ENCODE measurements at regions not wholly inside any gene's neighbourhood (a gene's known extent, or its start where the extent isn't known, plus 50 kb on each side); places are given as distances from the start of the nearest gene placed in this dataset.

DNA sequence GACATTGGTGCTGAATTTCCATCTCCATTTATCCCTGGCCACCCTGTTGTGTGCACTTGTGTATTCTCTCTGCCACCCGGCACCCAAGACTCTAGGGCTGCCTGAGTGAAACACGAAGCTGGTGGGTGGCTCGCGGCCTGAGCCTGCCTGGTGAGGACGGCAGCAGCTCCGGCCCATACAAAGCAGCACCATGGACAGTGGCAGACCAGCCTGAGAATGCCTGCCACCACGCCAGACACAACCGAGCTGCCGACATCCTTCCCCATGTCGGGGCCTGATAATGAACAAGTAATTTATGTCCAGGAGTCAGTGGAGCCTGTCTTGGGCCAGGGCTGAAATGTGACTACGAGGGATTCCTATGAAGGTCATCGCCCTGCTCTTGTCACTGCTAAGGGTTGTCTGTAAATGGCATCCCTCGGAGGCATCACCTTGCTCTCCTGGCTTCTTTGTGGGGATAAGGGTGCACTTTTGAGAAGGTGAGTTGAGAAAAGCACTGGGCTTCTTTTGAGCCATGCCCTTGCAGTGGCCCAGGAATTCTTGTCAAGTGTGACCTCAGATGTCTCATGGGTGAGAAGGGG is 175.7 kb downstream of the MELK start:
- Histone ChIP-seq H3K27ac (no peak overlapping the region), H3K4me3 (no peak overlapping the region), H3K4me1 (replicated peaks in 1 of 2) (no peaks in the 10 kb centered on the region), H3K9me3 (replicated peaks in 1 of 3) (no peaks in the 10 kb centered on the region), H3K27me3 (peaks cover 3% of the 10 kb centered on the region), H3K36me3 (replicated peaks in 1 of 2) (no peaks in the 10 kb centered on the region)
- peak in 6 of 7 donors; percentile 51 to 62 (median 54) for DNase-seq
- TF ChIP-seq POLR2A (IDR thresholded peaks at IDR 0.05), result no peak
- TF ChIP-seq, protein P1, sequence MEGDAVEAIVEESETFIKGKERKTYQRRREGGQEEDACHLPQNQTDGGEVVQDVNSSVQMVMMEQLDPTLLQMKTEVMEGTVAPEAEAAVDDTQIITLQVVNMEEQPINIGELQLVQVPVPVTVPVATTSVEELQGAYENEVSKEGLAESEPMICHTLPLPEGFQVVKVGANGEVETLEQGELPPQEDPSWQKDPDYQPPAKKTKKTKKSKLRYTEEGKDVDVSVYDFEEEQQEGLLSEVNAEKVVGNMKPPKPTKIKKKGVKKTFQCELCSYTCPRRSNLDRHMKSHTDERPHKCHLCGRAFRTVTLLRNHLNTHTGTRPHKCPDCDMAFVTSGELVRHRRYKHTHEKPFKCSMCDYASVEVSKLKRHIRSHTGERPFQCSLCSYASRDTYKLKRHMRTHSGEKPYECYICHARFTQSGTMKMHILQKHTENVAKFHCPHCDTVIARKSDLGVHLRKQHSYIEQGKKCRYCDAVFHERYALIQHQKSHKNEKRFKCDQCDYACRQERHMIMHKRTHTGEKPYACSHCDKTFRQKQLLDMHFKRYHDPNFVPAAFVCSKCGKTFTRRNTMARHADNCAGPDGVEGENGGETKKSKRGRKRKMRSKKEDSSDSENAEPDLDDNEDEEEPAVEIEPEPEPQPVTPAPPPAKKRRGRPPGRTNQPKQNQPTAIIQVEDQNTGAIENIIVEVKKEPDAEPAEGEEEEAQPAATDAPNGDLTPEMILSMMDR (IDR thresholded peaks at IDR 0.05), result no peak
- 7 to 19% (median 11%) methylated on average over 11 to 13 of the region's 13 CpGs for WGBS, 4 donors
- intact Hi-C loops (cut with DNase I), result no loop called here

DNA sequence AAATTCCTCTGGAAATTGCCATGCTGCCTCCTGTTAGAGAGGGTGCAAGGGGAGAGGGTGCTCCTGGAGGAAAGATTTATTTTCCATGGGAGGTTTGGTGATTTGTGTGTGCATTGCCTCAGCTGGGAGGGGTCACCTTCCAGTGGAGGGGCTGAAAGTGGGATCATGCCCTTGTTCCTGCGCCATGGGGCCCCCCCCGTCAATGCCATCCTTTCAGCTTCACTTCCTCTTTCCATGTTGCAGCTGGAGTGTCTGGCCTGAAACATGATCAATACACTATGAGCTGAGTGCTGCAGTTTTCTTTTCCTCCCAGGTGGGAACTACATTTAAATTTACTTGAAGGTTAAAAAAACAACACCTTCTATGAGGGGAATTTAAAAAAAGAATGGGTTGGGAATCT is 176.8 kb downstream of the MELK start:
- TF ChIP-seq POLR2A (IDR thresholded peaks at IDR 0.05), result no peak
- TF ChIP-seq, protein P1 (IDR thresholded peaks at IDR 0.05), result no peak
- Histone ChIP-seq H3K4me3 (no peak overlapping the region), H3K4me1 (replicated peaks in 1 of 2) (no peaks in the 10 kb centered on the region), H3K27me3 (peaks cover 3% of the 10 kb centered on the region), H3K36me3 (replicated peaks in 1 of 2) (no peaks in the 10 kb centered on the region), H3K27ac (no peak overlapping the region), H3K9me3 (replicated peaks in 1 of 3) (no peaks in the 10 kb centered on the region)
- DNase-seq, result no peak
- intact Hi-C loops (cut with DNase I), result no loop called here
- 30 to 51% (median 39%) methylated on average over 1 to 2 of the region's 2 CpGs for WGBS, 4 donors

DNA sequence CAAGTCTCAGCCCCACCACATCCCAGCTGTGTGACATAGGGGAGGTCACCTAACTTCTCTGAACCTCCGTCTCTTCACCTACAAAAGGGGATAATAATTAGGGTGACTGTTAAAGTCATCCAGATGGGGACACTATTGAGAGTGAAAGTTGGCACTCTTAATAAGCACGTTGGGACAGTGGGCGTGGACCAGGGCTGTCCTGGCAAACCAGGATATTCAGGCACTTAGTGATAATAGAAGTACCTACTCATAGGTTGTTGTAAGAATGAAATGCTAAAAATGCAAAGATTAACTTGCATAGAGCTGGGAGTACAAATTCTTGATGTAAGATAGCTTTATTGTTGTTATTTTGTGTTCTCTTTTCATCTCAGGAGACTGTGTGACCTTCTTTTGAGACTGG is 177.9 kb downstream of the MELK start:
- Histone ChIP-seq H3K36me3 (replicated peaks in 1 of 2) (no peaks in the 10 kb centered on the region), H3K27ac (no peak overlapping the region), H3K4me3 (no peak overlapping the region), H3K27me3 (peaks cover 3% of the 10 kb centered on the region), H3K9me3 (replicated peaks in 1 of 3) (no peaks in the 10 kb centered on the region), H3K4me1 (replicated peaks in 1 of 2) (no peaks in the 10 kb centered on the region)
- no peak for DNase-seq
- TF ChIP-seq, protein P1 (IDR thresholded peaks at IDR 0.05), result no peak
- TF ChIP-seq POLR2A (IDR thresholded peaks at IDR 0.05), result no peak
- intact Hi-C loops (cut with DNase I), result loop anchor here in 1 of 2 donors (10.0 kb wide), 1 partner anchor 56 kb away; no protein-coding TSS in a partner anchor
- WGBS, 4 donors, result 64 to 76% (median 72%) methylated on average over 3 of the region's 3 CpGs

DNA sequence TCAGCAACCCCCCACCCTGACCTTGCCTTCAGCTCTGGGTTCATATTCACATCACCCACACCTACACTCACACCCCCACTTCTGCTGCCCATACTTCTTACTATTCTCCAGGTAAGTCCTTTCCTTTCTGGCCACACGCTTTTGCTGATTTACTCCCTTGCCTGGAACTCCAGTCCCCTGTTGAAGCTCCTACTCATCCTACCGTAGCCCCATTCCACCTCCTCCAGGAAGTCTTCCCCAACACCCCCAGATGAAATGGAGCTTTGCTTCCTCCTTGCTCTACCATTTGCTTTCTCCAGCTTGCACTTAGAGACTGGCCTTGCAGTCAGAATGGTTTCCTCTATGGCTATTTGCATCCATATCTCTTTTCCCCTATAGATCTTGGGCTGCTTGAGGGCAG is 182.3 kb downstream of the MELK start:
- DNase-seq, result no peak
- Histone ChIP-seq H3K4me1 (replicated peaks in 1 of 2) (no peaks in the 10 kb centered on the region), H3K27ac (no peak overlapping the region), H3K4me3 (no peak overlapping the region), H3K36me3 (replicated peaks in 1 of 2) (no peaks in the 10 kb centered on the region), H3K9me3 (replicated peaks in 1 of 3) (no peaks in the 10 kb centered on the region), H3K27me3 (peaks cover 6% of the 10 kb centered on the region)
- TF ChIP-seq, protein P1 (IDR thresholded peaks at IDR 0.05), result no peak
- TF ChIP-seq POLR2A (IDR thresholded peaks at IDR 0.05), result no peak
- 62 to 83% (median 75%) methylated on average over 1 to 2 of the region's 2 CpGs for WGBS, 4 donors
- intact Hi-C loops (cut with DNase I), result loop anchor here in 1 of 2 donors (10.0 kb wide), 1 partner anchor 60 kb away; no protein-coding TSS in a partner anchor

All from adrenal gland (tissue), 9 donors.